ENCODE measurements at regions not wholly inside any gene's neighbourhood (a gene's known extent, or its start where the extent isn't known, plus 50 kb on each side); places are given as distances from the start of the nearest gene placed in this dataset.

- no peak for TF ChIP-seq POLR2AphosphoS5 (IDR thresholded peaks at IDR 0.05)
- no peak for TF ChIP-seq CTCF (IDR thresholded peaks at IDR 0.05)
- no peak for TF ChIP-seq EP300 (IDR thresholded peaks at IDR 0.05)
- TF ChIP-seq POLR2A (IDR thresholded peaks at IDR 0.05; ENCODE audit: low read depth) = no peak
Observed at GRCh38 chr5:38143384-38143783, 115.0 kb upstream of the EGFLAM start.
